SH-SY5Y (cell line): ENCODE measurements at regions not wholly inside any gene's neighbourhood (a gene's known extent, or its start where the extent isn't known, plus 50 kb on each side); places are given as distances from the start of the nearest gene placed in this dataset.

Source experiments
- GATA2 ChIP-seq: IDR thresholded peaks from 2 replicates; pipeline ENCODE4 v1.6.1; 2011; ENCODE audit warnings: mild to moderate bottlenecking, low read depth, low read length
- GATA3 ChIP-seq: IDR thresholded peaks from 2 replicates; pipeline ENCODE4 v1.6.1; 2011; ENCODE audit warnings: low read depth, mild to moderate bottlenecking, low read length, moderate library complexity

- no peak for TF ChIP-seq GATA2
- TF ChIP-seq GATA3, result no peak
Observed at GRCh38 chr18:10061566-10062140, 147.8 kb downstream of the VAPA start.
